ENCODE measurements at regions not wholly inside any gene's neighbourhood (a gene's known extent, or its start where the extent isn't known, plus 50 kb on each side); places are given as distances from the start of the nearest gene placed in this dataset. TPM values are rescaled to one million over a fixed set of nuclear protein-coding genes. Genes with fewer than 3 reads are reported as not detected.

Small RNA genes in the stretch of these regions (small RNA-seq; reads per million reads assigned to genes)
- gene RF00322 = not detected
- not detected for gene RN7SL292P
- not detected for gene ROBO2P1

Data from fibroblast of villous mesenchyme (primary cell).